SK-N-SH treated with all-trans-retinoic acid at 6 μM for 48 hours (cell line): ENCODE measurements at regions not wholly inside any gene's neighbourhood (a gene's known extent, or its start where the extent isn't known, plus 50 kb on each side); places are given as distances from the start of the nearest gene placed in this dataset.

ENCODE experiments used
- ATAC-seq: fragments of 200-7000 bp; cut with Tn5 transposase; 3 replicates; pipeline ENCODE4 v1.9.1; 2020; ENCODE audit warnings: mild to moderate bottlenecking, moderate library complexity
- ARNTL ChIP-seq: fragments of 450-650 bp; formaldehyde crosslinking; IDR thresholded peaks from 2 replicates; pipeline ENCODE4 v1.5.0; 2020; ENCODE audit warnings: low read depth, mild to moderate bottlenecking, moderate library complexity, borderline replicate concordance
- BACH2 ChIP-seq: fragments of 250-450 bp; sonication (Bioruptor Pico); IDR thresholded peaks from 2 replicates; pipeline ENCODE4 v1.9.0; 2021; ENCODE audit warnings: mild to moderate bottlenecking, borderline replicate concordance
- CSDC2 ChIP-seq: fragments of 250-450 bp; sonication (Bioruptor Pico); IDR thresholded peaks from 2 replicates; pipeline ENCODE4 v1.5.0; 2020; ENCODE audit warnings: mild to moderate bottlenecking, moderate library complexity
- ESRRG ChIP-seq: fragments of 250-450 bp; sonication (Bioruptor Pico); IDR thresholded peaks from 2 replicates; pipeline ENCODE4 v1.6.1; 2021; ENCODE audit warnings: mild to moderate bottlenecking
- GLIS3 ChIP-seq: fragments of 250-450 bp; sonication (Bioruptor Pico); IDR thresholded peaks from 2 replicates; pipeline ENCODE4 v1.5.0; 2020; ENCODE audit warnings: mild to moderate bottlenecking, moderate library complexity
- ISL1 ChIP-seq: fragments of 250-450 bp; sonication (Bioruptor Pico); IDR thresholded peaks from 2 replicates; pipeline ENCODE4 v2.1.2; 2022; ENCODE audit warnings: mild to moderate bottlenecking, moderate library complexity
- OSR1 ChIP-seq: fragments of 250-450 bp; sonication (Bioruptor Pico); IDR thresholded peaks from 2 replicates; pipeline ENCODE4 v1.8.0; 2022; ENCODE audit warnings: moderate library complexity, mild to moderate bottlenecking, inconsistent platforms
- PPARA ChIP-seq: fragments of 250-450 bp; sonication (Bioruptor Pico); IDR thresholded peaks from 2 replicates; pipeline ENCODE4 v1.5.0; 2020; ENCODE audit warnings: mild to moderate bottlenecking, borderline replicate concordance
- RARB ChIP-seq: fragments of 250-450 bp; sonication (Bioruptor Pico); IDR thresholded peaks from 2 replicates; pipeline ENCODE4 v1.8.0; 2021; ENCODE audit warnings: mild to moderate bottlenecking, moderate library complexity
- SNAI2 ChIP-seq: fragments of 250-450 bp; sonication (Bioruptor Pico); IDR thresholded peaks from 2 replicates; pipeline ENCODE4 v1.5.0; 2020; ENCODE audit warnings: mild to moderate bottlenecking, moderate library complexity
- TCF4 ChIP-seq: fragments of 250-450 bp; sonication (Bioruptor Pico); IDR thresholded peaks from 2 replicates; pipeline ENCODE4 v1.8.0; 2021; ENCODE audit warnings: mild to moderate bottlenecking, moderate library complexity, borderline replicate concordance
- TOX ChIP-seq: fragments of 250-450 bp; sonication (Bioruptor Pico); IDR thresholded peaks from 2 replicates; pipeline ENCODE4 v1.8.0; 2021; ENCODE audit warnings: mild to moderate bottlenecking, moderate library complexity, borderline replicate concordance
- ZC3H10 ChIP-seq: fragments of 250-450 bp; sonication (Bioruptor Pico); IDR thresholded peaks from 2 replicates; pipeline ENCODE4 v1.5.1; 2021; ENCODE audit warnings: mild to moderate bottlenecking, moderate library complexity
- ZFP3 ChIP-seq: fragments of 250-450 bp; sonication (Bioruptor Pico); IDR thresholded peaks from 2 replicates; pipeline ENCODE4 v1.5.0; 2020; ENCODE audit warnings: mild to moderate bottlenecking, moderate library complexity
- ZFP30 ChIP-seq: fragments of 450-650 bp; formaldehyde crosslinking; IDR thresholded peaks from 2 replicates; pipeline ENCODE4 v1.5.0; 2022; ENCODE audit warnings: mild to moderate bottlenecking, moderate library complexity
- ZNF565 ChIP-seq: fragments of 450-650 bp; formaldehyde crosslinking; conservative IDR thresholded peaks from 2 replicates; pipeline ENCODE4 v1.5.0; 2020; ENCODE audit warnings: low read depth, mild to moderate bottlenecking, moderate library complexity
- ZNF70 ChIP-seq: fragments of 450-650 bp; formaldehyde crosslinking; IDR thresholded peaks from 2 replicates; pipeline ENCODE4 v1.5.0; 2020; ENCODE audit warnings: mild to moderate bottlenecking, moderate library complexity
- ZNF8 ChIP-seq: fragments of 450-650 bp; formaldehyde crosslinking; IDR thresholded peaks from 2 replicates; pipeline ENCODE4 v1.5.0; 2020; ENCODE audit warnings: mild to moderate bottlenecking, moderate library complexity
- TF ChIP-seq, protein P1 (sequence below): fragments of 250-450 bp; sonication (Bioruptor Pico); IDR thresholded peaks from 2 replicates; pipeline ENCODE4 v1.5.1; 2020; ENCODE audit warnings: low read depth, mild to moderate bottlenecking, moderate library complexity
- TF ChIP-seq, protein P2 (sequence below): fragments of 250-450 bp; sonication (Bioruptor Pico); IDR thresholded peaks from 2 replicates; pipeline ENCODE4 v1.5.0; 2020; ENCODE audit warnings: mild to moderate bottlenecking, moderate library complexity
- TF ChIP-seq, protein P3 (sequence below): fragments of 250-450 bp; sonication (Bioruptor Pico); IDR thresholded peaks from 2 replicates; pipeline ENCODE4 v1.8.0; 2020; ENCODE audit warnings: mild to moderate bottlenecking, moderate library complexity, borderline replicate concordance
- TF ChIP-seq, protein P4 (sequence below): fragments of 250-450 bp; sonication (Bioruptor Pico); IDR thresholded peaks from 2 replicates; pipeline ENCODE4 v1.8.0; 2021; ENCODE audit warnings: low read depth, mild to moderate bottlenecking, moderate library complexity, borderline replicate concordance

DNA sequence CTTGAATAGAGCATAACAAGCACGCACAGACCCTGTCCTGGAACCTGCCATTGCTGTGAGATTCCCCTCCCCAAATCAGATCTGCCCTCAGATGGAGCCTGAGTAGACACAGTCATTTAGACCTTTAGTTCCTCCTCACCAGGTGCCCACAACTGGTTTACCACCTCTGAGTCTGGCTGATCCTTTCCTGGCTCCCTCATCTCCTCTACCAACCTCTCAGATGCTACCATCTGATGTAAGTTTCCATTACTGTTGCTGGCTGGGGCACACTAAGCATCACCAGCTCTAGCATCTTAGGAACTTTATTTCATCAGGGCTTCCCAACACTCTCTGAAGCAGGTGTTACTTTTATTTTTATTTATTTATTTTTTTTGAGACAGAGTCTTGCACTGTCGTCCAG, 288.3 kb downstream of the TLE3 start:
- no peak for ATAC-seq
- TF ChIP-seq ESRRG (CRISPR knock-in tag) (no peak), PPARA (CRISPR knock-in tag) (no peak), ZFP30 (CRISPR knock-in tag) (no peak), BACH2 (CRISPR knock-in tag) (no peak), SNAI2 (CRISPR knock-in tag) (no peak), ARNTL (CRISPR knock-in tag) (no peak), ZNF565 (CRISPR knock-in tag) (no peak), OSR1 (no peak), ZC3H10 (CRISPR knock-in tag) (no peak)
- TF ChIP-seq, protein P1, sequence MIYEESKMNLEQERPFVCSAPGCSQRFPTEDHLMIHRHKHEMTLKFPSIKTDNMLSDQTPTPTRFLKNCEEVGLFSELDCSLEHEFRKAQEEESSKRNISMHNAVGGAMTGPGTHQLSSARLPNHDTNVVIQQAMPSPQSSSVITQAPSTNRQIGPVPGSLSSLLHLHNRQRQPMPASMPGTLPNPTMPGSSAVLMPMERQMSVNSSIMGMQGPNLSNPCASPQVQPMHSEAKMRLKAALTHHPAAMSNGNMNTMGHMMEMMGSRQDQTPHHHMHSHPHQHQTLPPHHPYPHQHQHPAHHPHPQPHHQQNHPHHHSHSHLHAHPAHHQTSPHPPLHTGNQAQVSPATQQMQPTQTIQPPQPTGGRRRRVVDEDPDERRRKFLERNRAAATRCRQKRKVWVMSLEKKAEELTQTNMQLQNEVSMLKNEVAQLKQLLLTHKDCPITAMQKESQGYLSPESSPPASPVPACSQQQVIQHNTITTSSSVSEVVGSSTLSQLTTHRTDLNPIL, result no peak

DNA sequence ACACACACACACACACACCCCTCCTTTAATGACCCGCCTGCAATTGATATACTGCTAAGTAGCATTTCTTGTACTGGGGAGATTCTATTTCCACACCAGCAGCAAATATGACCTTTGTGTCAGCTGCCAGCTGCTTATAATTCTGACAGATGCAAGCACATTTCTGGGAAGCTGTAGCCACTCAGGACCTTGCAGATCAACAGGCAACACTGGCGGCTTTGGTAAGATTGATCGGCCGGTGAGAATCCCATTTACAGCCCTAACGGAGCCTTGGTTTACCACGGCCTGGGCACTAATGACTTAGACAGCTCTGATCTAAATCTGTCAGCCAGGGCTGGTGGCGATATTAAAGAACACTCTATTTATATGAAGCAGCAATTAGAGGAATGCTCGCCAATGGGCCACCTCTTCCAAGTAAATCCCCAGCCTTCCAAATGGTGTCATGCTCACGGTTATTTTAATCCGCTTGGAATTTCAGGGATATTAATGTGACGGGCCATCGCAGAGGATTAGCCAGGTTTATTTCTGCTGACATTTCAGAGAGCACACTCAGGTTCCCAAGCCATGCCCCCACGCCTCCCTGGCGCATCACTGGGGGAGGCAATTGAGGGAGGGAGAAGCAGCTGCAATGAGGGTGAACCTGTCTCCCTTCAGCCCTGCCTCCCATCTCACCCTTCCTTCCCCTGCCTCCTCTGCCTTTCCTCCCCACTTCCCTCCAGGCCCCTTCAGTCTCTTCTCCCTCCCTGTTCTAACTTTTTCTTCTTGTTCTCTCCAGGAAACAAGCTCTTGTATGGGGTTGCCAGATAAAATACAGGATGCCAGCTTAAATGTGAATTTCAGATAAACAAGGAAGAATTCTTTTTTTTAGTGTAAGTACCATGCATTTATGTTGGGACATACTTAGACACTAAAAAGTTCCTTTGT, 287.0 kb downstream of the TLE3 start:
- no peak for ATAC-seq
- TF ChIP-seq OSR1, result no peak

DNA sequence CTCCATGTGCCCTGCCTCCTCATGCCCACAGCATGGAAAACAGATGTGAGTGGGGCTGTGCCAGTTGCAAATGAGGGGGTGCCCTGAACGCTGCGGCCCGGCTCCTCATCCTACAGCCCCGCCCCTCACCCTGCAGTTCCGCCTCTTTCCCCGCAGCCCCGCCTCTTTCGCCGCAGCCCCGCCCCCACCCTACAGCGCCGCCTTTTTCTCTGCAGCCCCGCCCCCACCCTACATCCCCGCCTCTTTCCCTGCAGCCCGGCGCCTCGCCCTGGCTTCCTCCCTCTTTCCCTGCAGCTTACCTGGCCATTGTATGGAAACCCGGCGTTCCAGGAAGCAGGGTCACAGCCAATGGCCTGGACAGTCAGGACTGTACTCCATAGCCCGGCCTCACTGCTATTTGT, 284.9 kb downstream of the TLE3 start:
- no peak for ATAC-seq
- TF ChIP-seq RARB (CRISPR knock-in tag), result no peak
- no peak for TF ChIP-seq TOX (CRISPR knock-in tag)
- TF ChIP-seq GLIS3 (CRISPR knock-in tag), result no peak
- no peak for TF ChIP-seq ZFP30 (CRISPR knock-in tag)
- no peak for TF ChIP-seq ZFP3 (CRISPR knock-in tag)
- no peak for TF ChIP-seq ZNF565 (CRISPR knock-in tag)
- no peak for TF ChIP-seq ESRRG (CRISPR knock-in tag)
- no peak for TF ChIP-seq OSR1
- TF ChIP-seq, protein P1, result no peak
- no peak for TF ChIP-seq ISL1 (CRISPR knock-in tag)
- no peak for TF ChIP-seq TCF4 (CRISPR knock-in tag)
- no peak for TF ChIP-seq PPARA (CRISPR knock-in tag)
- TF ChIP-seq, protein P2, sequence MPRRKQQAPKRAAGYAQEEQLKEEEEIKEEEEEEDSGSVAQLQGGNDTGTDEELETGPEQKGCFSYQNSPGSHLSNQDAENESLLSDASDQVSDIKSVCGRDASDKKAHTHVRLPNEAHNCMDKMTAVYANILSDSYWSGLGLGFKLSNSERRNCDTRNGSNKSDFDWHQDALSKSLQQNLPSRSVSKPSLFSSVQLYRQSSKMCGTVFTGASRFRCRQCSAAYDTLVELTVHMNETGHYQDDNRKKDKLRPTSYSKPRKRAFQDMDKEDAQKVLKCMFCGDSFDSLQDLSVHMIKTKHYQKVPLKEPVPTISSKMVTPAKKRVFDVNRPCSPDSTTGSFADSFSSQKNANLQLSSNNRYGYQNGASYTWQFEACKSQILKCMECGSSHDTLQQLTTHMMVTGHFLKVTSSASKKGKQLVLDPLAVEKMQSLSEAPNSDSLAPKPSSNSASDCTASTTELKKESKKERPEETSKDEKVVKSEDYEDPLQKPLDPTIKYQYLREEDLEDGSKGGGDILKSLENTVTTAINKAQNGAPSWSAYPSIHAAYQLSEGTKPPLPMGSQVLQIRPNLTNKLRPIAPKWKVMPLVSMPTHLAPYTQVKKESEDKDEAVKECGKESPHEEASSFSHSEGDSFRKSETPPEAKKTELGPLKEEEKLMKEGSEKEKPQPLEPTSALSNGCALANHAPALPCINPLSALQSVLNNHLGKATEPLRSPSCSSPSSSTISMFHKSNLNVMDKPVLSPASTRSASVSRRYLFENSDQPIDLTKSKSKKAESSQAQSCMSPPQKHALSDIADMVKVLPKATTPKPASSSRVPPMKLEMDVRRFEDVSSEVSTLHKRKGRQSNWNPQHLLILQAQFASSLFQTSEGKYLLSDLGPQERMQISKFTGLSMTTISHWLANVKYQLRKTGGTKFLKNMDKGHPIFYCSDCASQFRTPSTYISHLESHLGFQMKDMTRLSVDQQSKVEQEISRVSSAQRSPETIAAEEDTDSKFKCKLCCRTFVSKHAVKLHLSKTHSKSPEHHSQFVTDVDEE, result no peak
- no peak for TF ChIP-seq CSDC2
- TF ChIP-seq, protein P3, sequence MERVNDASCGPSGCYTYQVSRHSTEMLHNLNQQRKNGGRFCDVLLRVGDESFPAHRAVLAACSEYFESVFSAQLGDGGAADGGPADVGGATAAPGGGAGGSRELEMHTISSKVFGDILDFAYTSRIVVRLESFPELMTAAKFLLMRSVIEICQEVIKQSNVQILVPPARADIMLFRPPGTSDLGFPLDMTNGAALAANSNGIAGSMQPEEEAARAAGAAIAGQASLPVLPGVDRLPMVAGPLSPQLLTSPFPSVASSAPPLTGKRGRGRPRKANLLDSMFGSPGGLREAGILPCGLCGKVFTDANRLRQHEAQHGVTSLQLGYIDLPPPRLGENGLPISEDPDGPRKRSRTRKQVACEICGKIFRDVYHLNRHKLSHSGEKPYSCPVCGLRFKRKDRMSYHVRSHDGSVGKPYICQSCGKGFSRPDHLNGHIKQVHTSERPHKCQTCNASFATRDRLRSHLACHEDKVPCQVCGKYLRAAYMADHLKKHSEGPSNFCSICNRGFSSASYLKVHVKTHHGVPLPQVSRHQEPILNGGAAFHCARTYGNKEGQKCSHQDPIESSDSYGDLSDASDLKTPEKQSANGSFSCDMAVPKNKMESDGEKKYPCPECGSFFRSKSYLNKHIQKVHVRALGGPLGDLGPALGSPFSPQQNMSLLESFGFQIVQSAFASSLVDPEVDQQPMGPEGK (CRISPR knock-in tag), result no peak
- TF ChIP-seq ZNF70 (CRISPR knock-in tag), result no peak
- no peak for TF ChIP-seq BACH2 (CRISPR knock-in tag)
- TF ChIP-seq, protein P4, sequence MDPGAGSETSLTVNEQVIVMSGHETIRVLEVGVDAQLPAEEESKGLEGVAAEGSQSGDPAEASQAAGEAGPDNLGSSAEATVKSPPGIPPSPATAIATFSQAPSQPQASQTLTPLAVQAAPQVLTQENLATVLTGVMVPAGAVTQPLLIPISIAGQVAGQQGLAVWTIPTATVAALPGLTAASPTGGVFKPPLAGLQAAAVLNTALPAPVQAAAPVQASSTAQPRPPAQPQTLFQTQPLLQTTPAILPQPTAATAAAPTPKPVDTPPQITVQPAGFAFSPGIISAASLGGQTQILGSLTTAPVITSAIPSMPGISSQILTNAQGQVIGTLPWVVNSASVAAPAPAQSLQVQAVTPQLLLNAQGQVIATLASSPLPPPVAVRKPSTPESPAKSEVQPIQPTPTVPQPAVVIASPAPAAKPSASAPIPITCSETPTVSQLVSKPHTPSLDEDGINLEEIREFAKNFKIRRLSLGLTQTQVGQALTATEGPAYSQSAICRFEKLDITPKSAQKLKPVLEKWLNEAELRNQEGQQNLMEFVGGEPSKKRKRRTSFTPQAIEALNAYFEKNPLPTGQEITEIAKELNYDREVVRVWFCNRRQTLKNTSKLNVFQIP (CRISPR knock-in tag), result no peak
- TF ChIP-seq ARNTL (CRISPR knock-in tag), result no peak
- TF ChIP-seq ZNF8 (CRISPR knock-in tag), result no peak
